NCI-H524 treated with DMSO at 0.1 percent for 48 hours (cell line): ENCODE measurements at regions not wholly inside any gene's neighbourhood (a gene's known extent, or its start where the extent isn't known, plus 50 kb on each side); places are given as distances from the start of the nearest gene placed in this dataset.

Source experiments
- DNase-seq: peaks from one replicate; lab custom pipeline; 2025; lab: John Stamatoyannopoulos, UW

GRCh38 chr10:29028486-29028885 lies 260.4 kb upstream of the LYZL1 start:
- no peak for DNase-seq

GRCh38 chr10:29030900-29031299 lies 258.0 kb upstream of the LYZL1 start:
- DNase-seq = no peak

- no peak for DNase-seq
Measured at GRCh38 chr10:29032169-29032568, 256.7 kb upstream of the LYZL1 start.

GRCh38 chr10:29033311-29033940 lies 255.4 kb upstream of the LYZL1 start:
- no peak for DNase-seq

GRCh38 chr10:29034592-29034991 lies 254.3 kb upstream of the LYZL1 start:
- no peak for DNase-seq

GRCh38 chr10:29035721-29036120 lies 253.1 kb upstream of the LYZL1 start:
- DNase-seq = no peak

GRCh38 chr10:29037348-29038113 lies 251.3 kb upstream of the LYZL1 start:
- DNase-seq = no peak

GRCh38 chr10:29039091-29039490 lies 249.8 kb upstream of the LYZL1 start:
- DNase-seq = no peak

GRCh38 chr10:29039677-29040189 lies 249.1 kb upstream of the LYZL1 start:
- no peak for DNase-seq

- no peak for DNase-seq
Measured at GRCh38 chr10:29041616-29042015, 247.3 kb upstream of the LYZL1 start.

- no peak for DNase-seq
Measured at GRCh38 chr10:29048506-29048905, 240.4 kb upstream of the LYZL1 start.

GRCh38 chr10:29050081-29050480 lies 238.8 kb upstream of the LYZL1 start:
- DNase-seq = no peak

GRCh38 chr10:29055101-29055500 lies 233.8 kb upstream of the LYZL1 start:
- DNase-seq = no peak

GRCh38 chr10:29056729-29057128 lies 232.1 kb upstream of the LYZL1 start:
- DNase-seq = peak; percentile 83

GRCh38 chr10:29057822-29058331 lies 231.0 kb upstream of the LYZL1 start:
- DNase-seq = no peak

GRCh38 chr10:29063806-29064644 lies 224.8 kb upstream of the LYZL1 start:
- DNase-seq = no peak

GRCh38 chr10:29064680-29065079 lies 224.2 kb upstream of the LYZL1 start:
- DNase-seq = no peak

- no peak for DNase-seq
Measured at GRCh38 chr10:29067161-29067560, 221.7 kb upstream of the LYZL1 start.

GRCh38 chr10:29067628-29068027 lies 221.2 kb upstream of the LYZL1 start:
- DNase-seq = no peak

- no peak for DNase-seq
Measured at GRCh38 chr10:29068302-29068701, 220.6 kb upstream of the LYZL1 start.

- no peak for DNase-seq
Measured at GRCh38 chr10:29068966-29069365, 219.9 kb upstream of the LYZL1 start.

- DNase-seq = no peak
Measured at GRCh38 chr10:29069941-29070340, 218.9 kb upstream of the LYZL1 start.
